ENCODE measurements at regions not wholly inside any gene's neighbourhood (a gene's known extent, or its start where the extent isn't known, plus 50 kb on each side); places are given as distances from the start of the nearest gene placed in this dataset.
A peak's percentile ranks its signal among the peaks of the same experiment; 100 is the strongest.

DNA sequence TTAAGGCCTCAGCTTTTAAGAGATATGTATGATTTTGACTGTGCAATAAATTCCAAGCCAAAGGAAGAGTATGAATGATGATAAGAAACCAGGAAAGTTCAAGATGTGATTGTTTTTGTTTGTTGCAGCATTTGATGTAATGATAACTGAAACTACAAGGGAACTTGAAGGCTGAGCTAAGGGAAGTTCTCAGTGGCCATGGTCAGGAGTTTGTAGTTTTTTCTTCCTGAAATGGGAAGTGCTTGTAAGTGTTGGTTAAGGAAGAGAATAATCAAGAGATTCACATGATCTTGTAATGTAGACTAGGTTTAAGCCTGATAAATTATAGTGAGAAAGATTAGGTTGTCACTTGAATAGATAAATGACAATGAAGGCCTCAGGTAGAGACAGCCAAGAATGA lies 53.4 kb downstream of the PTCHD4 start:
- DNase-seq = no peak

DNA sequence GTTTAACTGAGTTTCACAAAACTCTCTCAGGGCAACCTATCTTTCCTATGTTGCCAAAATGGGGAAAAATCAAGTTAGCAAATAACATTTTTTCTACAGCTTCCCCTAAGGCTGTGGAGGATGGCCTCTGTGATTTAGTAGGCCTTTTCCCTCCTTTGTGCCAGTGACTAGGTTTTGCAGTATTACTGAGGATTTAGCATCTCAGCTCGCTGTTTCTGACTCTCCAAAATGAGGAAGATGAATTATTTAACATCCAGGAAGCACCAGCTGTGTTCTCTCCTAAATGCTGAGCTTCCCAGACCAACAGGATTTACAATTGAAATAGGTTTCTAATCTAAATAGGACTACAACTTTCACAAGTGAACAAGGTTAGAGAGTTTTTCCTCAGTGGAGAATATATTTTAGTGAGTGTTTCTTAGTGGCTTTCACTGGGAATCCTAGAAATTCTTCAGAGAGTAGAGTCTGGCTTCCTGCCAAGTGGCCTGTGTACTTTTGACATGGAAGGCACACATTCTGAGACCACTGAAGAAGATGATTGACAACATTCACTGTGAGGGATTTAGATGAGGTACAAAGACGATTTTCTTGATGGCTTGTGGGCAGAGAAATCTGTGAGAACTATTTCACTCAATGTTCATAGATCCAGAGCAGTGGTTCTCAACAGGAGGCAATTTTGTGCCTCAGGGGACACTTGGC lies 62.4 kb downstream of the PTCHD4 start:
- DNase-seq = no peak

DNA sequence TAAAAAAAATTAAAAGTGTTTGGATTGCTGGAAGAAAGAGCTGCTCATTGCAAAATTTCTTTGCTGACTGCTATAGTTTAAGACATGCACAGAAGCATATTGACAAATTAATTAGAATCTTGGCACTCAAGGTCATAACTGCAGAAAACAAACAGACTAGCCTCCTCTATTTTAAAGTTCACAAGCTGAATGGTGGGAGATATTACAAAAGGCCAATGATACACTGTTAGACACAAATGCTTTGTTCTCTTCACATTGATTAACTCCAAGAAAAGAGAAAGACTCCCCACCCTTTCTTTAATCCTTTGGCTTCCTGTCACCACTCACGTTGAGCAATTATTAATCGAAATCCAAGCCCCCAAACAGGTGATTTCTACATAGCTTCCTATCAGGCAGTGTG lies 69.1 kb downstream of the PTCHD4 start:
- DNase-seq = no peak

DNA sequence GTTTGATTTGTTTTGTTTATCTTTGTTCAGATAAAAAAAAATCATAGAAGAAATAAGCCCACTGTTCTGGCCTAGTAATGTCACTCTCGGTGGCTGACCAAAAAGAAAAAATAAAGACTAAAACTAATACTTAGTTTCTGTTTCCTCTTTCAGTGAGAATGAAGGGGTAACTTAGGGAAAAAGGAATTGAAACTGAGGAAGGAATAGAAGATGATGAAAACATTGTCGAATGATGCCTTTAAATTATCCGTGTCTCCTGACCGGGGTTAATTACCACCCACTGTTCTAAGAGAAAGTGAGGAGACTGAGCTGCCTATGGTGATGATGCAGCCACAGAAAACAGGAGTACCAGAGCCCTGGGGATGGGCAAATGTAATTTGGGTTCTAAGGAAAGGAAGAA lies 73.1 kb downstream of the PTCHD4 start:
- DNase-seq = no peak

DNA sequence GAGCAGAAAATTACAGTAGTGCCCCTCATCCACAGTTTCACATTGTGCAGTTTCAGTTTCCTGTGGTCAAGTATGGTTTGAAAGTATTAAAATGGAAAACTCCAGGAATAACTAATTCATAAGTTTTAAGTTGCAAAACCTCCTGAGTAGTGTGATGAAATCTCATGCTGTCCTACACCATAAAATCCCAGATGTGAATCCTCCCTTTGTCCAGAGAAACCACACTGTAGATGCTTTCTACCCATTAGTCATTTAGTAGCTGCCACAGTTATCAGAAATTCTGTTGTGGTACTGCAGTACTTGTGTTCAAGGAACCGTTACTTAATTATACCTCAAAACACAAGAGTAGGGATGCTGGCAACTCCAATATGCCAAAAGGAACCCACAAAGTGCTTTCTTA lies 74.7 kb downstream of the PTCHD4 start:
- DNase-seq = no peak

DNA sequence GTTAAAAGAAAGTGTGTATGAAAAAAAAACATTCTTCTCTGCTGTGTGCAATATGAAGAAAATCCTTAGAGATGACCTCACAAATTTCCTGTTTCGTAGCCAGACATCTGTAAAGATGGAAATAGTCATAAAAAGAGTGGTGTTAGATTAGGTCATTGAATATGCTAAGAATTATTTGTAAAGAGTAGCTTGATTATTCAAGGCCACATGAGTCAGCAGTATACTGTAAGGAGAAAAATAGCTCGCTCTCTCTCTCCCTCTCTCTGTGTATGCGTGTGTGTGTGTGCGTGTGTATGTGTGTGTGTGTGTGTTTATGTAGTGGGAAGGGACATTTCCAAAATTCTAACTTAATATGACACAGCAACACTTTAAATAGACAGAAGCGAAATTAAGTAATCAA lies 78.8 kb downstream of the PTCHD4 start:
- peak; percentile 24 for DNase-seq

DNA sequence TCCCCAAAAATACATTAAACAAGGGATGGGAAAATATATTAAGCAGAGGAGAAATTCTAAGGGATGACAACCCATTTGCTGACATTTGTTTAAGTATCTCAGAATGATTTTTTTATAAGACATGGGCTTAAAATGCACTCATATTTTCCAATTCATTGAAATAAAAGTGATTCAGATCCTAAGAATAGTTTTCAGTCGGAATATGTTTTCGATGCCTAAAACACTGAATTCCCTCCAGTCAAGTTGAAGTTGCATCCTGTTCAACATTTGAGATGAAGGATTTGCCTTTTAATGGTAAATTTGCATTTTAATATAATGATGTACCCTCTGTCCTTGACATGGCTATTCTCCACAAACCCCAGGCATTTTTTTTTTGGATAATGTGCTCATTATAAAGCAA lies 79.3 kb downstream of the PTCHD4 start:
- DNase-seq = no peak

DNA sequence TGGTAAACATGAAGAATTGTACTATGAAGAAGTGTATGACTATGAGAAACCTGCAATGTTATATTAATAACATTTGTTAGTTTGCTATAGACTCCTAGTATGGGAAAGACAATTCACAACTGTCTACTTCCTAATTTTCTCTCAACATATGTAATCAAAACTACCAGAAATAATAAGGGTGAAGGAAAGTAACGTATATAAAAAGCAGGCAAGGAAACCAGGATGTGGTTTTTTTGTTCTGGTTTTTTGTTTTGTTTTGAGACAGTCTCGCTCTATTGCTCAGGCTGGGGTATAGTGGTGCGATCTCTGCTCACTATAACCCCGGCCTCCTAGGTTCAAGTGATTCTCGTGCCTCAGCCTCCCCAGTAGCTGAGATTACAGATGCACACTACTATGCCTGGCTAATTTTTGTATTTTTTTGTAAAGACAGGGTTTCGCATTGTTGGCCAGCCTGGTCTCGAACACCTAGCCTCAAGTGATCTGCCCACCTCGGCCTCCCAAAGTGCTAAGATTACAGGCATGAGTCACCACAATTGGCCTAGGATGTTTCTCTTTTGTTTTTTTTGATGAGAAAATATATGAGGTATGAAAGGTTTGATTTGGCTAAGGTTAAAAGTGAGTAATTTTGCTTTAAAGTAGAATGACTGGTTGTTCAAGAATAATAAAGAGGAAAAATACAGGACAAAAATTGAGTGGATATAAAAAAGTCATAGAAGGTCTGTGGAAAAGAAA lies 83.1 kb downstream of the PTCHD4 start:
- no peak for DNase-seq

DNA sequence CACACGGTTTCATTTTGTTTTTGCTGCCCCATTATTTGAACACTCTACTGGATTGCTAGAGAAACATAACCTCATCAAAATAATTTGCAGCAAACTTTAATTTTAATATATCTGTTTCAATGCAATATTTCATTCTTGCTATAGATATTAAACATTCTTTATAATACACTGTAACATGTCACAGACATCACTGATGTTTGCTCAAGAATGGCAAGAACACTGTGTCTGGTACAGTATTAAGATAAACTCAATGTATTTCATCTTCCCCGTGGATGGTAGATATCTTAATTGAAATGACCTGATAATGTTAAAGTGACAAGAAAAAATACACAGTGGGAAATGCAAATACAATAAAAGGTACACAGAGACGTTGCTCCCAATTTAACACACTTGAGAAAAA lies 86.0 kb downstream of the PTCHD4 start:
- DNase-seq = no peak

DNA sequence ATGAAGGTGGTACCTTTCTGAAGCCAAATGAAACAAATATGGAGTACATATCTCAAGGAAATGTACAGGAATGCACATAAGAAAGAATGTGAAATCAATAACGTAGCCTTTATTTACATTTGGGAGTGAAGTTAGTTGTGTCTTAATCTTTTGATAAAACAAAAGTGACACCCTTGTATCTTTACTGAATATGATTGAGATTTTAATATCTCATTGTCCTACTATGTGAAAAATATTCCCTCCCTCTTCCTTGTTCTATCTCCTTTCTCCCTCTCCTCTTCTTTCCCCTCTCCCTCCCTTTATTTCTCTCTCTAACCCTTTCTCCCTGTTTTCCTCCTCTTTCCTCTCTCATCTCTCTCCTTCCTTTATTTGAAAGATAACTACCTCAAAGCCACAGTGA lies 89.1 kb downstream of the PTCHD4 start:
- no peak for DNase-seq

DNA sequence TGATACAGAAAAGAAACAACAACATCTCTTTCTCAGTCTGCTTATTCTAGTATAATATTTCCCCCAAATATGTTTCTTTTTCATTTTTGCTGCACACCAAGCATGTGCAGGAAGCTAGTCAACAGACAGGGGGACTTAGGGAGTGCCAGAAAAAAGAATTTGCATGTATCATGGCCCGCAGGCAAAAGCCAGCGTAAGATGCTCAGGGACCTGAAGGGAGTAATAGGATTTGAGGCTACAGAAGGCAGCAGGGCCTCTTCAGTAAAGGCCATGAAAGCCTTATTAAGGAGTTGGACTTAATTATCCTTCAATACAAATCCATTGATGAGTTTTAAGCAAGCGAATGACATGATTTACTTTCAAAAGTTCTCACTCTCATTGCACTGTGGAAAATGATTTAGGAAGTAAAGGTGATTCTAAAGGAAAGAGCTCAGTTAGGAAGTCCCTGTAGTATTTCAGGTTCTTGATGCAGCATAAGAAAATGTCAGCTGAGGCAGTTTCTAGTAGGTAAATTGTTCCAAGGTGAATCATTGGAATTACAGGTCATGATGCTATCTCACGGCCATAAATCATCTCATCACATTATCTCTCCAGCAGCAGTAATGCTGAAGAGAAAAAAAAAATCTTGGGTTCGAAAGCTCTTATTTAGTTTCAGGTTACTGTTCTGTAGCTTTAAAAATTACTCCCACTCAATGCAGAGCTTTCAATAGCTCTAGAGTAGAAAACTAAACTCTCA lies 94.8 kb downstream of the PTCHD4 start:
- no peak for DNase-seq

DNA sequence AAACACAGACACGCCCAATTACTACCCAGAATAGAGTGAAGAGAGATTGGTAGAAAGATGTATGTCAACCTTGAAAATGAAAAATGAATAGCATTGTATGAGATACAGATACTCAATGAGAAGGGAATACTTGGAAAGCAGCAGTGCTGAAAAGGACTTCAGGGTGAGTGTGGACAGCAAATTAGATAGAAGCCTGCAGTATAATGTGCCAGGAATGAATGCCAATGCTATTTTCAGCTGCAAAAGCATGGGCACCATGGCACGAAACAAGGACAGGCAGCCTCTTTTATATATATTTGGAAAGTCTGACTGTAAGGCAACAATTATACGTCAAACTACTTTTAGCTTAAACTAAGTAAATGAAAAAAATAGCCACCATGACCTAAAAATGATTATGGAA lies 118.2 kb downstream of the PTCHD4 start:
- no peak for DNase-seq

DNA sequence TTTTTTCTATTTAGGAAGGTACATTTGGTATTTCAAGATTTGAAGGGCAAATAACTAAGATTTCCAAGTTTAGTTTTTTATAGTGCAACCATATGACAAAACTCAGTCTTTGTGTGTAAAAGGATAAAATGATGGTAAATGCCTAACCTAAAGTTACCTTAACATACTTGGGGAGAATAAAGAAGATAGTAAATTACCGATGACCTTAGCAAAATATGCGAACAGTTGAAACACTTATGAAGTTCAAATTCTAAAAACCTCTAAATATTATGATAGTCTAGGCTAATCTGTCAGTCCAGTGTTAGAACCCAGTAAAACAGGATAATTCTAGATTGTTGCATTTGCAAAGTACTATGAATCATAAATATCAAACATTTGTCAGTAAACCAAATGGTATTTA lies 127.5 kb downstream of the PTCHD4 start:
- no peak for DNase-seq

DNA sequence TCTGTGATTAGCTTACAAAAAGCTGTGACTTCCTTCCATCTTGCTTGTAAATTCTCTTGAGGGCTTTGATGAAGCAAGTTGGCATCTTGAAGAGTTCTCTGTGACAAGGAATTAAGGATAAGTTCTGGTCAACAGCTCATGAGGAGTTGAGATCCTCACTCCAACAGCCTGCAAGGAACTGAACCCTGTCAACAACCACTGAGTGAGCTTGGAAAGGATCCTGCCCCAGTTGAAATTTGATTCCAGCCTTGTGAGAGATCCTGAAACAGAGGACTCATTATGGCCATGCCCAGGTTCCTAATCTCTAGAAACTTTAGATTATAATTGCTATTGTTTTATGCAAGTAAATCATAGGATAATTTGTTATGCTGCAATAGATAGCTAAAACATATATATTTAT lies 133.7 kb downstream of the PTCHD4 start:
- no peak for DNase-seq

DNA sequence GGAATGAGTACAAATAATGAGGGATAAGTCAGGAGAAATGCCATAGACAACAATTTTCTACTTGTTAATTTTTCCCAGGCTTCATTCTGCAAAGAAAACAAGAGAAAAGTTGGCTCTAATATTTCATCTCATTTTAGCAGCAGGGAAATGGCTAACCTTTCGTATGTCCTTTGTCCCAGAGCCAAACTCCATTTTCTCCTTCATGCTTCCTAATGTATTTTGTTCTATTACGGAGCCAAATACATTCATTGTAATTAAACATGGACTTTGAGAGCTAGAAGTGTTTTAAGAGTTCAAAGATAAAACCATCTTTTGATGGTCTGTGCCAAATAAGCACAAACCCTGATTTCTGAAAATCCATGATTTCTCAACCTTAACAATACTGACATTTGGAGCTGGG lies 136.9 kb downstream of the PTCHD4 start:
- DNase-seq = no peak

DNA sequence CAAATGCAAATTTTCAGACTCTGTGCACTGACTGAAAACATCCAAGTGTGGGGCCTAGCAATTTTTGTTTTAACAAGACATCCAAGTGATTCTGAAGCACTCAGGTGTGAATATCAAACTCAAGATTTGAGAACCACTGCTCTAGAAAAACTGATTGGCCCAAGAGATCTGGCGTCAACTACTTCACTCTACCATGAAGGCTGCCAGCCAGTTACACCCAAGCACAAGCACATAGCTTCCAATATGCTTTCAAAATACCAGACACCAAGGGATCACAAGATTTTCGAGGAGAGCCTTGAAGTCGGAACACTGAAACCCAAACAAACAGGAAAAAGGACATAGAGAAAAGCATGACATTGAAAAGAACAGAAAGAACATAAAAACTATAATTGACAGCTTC lies 140.2 kb downstream of the PTCHD4 start:
- DNase-seq = no peak

DNA sequence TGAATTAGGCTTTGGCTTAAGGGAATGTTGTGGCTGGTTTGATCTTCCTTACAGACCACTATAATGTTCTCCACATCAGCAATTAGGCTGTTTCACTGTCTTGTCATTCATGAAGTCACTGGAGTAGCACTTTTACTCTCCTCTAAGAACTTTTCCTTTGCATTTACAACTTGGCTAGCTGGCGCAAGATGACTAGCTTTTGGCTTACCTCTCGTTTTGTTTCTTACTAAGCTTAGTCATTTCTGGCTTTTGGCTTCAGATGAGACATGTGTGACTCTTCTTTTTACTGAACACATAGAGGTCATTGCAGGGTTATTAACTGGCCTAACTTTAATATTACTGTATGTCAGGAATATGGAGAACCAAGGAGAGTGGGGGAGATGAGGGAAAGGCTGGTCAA lies 143.2 kb downstream of the PTCHD4 start:
- DNase-seq = no peak

DNA sequence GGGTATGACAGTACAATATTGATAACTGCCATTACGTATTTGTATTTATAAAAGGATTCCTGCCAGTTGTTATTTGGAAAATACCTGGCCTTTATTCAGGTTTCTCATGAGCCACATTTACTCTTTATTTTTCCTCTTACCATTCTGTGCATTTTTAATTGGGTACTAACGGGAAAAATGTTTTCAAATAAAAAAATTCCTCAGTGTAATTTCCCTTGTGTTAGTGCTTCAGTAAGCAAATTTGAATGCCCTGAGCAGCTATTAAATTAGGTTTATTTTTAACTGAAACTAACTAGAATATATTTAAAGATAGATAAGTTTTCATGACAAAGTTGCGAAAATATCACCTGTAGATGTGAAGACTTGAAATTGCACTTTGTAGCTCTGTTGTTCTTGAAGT lies 146.0 kb downstream of the PTCHD4 start:
- no peak for DNase-seq

DNA sequence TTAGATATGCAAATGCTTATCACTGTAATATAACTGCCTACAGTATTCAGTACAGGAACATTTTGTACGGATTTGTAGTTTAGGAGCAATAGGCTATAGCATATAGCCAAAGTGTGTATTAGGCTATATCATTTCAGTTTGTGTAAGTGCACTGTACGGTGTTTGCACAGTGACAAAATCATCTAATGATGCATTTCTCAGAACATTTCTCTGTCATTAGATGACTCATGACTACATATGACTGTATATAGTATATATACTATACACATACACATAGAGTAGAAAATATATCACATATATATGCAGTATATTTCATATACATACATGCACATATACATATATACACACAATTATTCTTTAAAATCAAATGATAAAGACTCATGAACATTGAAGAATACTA lies 158.4 kb downstream of the PTCHD4 start:
- DNase-seq = no peak

DNA sequence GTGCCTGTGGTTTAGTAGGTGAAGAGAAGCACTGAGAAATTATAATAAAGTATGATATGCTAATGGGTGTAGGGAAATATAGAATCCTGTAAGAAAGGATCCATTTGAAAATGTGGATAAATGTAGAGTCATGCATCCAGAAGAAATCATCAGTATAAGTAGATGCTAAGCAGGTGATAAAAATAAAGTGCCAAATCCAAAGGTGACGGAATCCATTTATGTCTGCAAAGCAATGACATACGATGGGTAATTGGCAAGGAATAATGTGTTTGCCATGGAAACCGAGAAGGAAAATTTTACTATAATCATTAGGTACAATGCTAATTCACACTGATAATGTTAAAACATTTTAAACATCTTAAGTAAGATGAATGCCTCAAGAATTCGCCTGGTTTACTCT lies 163.0 kb downstream of the OPN5 start:
- DNase-seq = no peak

DNA sequence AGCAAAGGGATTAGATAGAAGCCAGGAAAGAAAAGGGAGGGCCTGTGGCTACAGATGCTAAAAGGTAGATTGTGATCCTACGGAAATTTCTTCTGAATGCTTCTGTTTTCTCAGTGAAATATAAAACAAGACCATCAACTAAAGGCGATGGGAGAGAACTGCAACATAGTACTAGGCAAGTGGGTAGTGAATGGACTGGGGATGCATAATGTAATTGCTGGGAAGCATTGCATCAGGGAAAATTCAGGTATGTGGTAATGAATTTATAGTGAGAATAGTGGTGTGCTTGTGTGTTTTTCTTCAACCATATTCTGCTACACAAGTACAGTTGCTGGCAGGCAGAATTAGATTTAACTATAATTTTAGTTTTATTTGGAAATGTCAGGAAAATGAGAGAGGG lies 156.6 kb downstream of the OPN5 start:
- no peak for DNase-seq

DNA sequence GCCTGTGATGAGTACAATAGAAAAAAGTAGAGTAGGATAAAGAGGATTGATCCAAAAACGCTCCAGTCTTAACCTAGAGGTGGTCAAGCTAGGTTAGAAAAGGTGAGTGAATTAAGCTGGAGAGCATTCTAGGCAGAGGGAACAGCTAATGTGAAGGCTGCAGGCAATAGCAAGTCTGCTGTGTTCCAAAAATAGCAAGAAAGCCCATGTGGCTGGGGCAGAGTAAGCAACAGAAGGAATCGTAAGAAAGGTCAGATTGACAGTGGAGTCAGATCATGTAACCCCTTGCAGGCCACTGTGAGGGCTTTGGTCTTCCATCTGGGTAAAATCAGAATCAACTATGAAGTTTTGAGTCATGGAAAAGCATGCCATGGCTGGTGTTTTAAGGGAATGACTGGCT lies 155.0 kb downstream of the OPN5 start:
- DNase-seq = no peak

DNA sequence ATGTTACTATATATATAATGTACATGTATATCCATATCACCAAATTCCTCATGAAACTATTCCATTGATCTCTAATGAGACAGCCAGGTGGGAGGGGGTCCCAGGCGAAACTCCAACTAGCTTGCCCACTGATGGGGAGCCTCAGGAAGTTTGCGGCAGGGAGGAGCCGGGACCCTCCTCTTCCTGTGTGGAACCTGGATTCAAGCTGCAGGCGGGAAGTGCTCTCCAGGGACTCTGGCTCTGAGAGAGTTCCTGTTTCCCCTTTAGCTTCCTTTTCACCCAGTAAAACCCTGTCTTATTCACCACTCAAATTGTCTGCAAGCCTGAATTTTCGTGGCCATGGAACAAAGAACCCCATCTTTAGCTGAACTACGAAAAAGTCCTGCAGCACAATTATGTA lies 152.2 kb downstream of the OPN5 start:
- DNase-seq = no peak

DNA sequence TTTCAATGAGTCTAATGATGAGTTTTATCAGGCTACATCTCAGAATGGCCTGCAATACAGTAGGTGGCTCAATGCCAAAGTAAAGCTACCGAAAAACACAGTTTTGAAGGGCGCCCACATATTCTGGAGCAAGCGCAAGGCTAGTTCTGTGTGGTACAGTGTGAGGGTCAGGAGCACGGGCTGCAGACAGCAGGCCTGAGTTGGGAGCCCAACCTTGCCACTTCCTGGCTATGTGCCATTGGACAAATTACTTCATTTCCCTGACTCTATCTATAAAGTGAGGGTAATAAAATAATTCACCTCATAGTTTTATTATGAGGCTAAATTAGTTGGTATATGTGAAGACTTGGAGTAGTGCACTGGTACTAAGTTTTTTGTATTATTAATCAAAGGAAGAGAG lies 150.7 kb downstream of the OPN5 start:
- DNase-seq = no peak
